WTC11 (cell line): ENCODE measurements at regions not wholly inside any gene's neighbourhood (a gene's known extent, or its start where the extent isn't known, plus 50 kb on each side); places are given as distances from the start of the nearest gene placed in this dataset.

Source experiments
- JUN ChIP-seq: sonication (generic); formaldehyde crosslinking; IDR thresholded peaks from 2 replicates; pipeline ENCODE4 v1.8.0; 2023; ENCODE audit warnings: mild to moderate bottlenecking, missing genetic modification reagents
- SOX15 ChIP-seq: fragments of 250-450 bp; sonication (Bioruptor Pico); IDR thresholded peaks from 2 replicates; pipeline ENCODE4 v1.9.0; 2021; ENCODE audit warnings: mild to moderate bottlenecking
- TF ChIP-seq, protein P1 (sequence below): fragments of 200-600 bp; IDR thresholded peaks from 2 replicates; pipeline ENCODE4 v1.8.0; 2022; ENCODE audit warnings: antibody characterized with exemption
- TF ChIP-seq, protein P2 (sequence below): sonication (generic); formaldehyde crosslinking; IDR thresholded peaks from 2 replicates; pipeline ENCODE4 v1.8.0; 2022; ENCODE audit warnings: mild to moderate bottlenecking, missing genetic modification reagents

DNA sequence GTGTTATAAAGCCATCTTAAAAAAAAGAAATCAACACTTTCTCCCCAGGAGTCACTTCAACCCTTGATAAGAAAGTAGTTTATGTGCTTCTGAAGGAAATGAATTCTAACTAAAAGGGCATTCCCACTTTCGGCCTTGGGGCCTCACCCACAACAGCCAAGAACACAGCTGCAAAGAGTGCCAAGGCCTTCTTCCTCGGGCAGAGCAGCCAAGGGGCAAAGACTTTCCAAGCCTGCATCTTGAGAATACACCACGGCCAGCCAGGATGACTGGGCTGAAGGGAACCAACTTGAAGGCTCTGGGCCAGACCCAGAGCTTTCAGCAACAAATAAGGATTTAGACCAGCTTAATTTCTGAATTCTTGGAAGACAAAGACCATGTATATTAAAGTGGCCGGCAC is 60.4 kb upstream of the FOXN3 start:
- no peak for TF ChIP-seq JUN (CRISPR knock-in tag)
- TF ChIP-seq, protein P1, sequence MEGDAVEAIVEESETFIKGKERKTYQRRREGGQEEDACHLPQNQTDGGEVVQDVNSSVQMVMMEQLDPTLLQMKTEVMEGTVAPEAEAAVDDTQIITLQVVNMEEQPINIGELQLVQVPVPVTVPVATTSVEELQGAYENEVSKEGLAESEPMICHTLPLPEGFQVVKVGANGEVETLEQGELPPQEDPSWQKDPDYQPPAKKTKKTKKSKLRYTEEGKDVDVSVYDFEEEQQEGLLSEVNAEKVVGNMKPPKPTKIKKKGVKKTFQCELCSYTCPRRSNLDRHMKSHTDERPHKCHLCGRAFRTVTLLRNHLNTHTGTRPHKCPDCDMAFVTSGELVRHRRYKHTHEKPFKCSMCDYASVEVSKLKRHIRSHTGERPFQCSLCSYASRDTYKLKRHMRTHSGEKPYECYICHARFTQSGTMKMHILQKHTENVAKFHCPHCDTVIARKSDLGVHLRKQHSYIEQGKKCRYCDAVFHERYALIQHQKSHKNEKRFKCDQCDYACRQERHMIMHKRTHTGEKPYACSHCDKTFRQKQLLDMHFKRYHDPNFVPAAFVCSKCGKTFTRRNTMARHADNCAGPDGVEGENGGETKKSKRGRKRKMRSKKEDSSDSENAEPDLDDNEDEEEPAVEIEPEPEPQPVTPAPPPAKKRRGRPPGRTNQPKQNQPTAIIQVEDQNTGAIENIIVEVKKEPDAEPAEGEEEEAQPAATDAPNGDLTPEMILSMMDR, result no peak
- TF ChIP-seq, protein P2, sequence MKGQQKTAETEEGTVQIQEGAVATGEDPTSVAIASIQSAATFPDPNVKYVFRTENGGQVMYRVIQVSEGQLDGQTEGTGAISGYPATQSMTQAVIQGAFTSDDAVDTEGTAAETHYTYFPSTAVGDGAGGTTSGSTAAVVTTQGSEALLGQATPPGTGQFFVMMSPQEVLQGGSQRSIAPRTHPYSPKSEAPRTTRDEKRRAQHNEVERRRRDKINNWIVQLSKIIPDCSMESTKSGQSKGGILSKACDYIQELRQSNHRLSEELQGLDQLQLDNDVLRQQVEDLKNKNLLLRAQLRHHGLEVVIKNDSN (CRISPR knock-in tag), result no peak
- no peak for TF ChIP-seq SOX15 (CRISPR knock-in tag)
